SK-N-SH (cell line): ENCODE measurements at regions not wholly inside any gene's neighbourhood (a gene's known extent, or its start where the extent isn't known, plus 50 kb on each side); places are given as distances from the start of the nearest gene placed in this dataset.

Source experiments
- CTCF ChIP-seq: fragments of 200-600 bp; sonication (generic); IDR thresholded peaks from 2 replicates; pipeline ENCODE4 v1.6.1; 2017; ENCODE audit warnings: antibody characterized with exemption, mild to moderate bottlenecking, moderate library complexity
- PBX3 ChIP-seq: IDR thresholded peaks from 2 replicates; pipeline ENCODE4; 2012
- POLR2AphosphoS5 ChIP-seq: IDR thresholded peaks from 2 replicates; pipeline ENCODE4 v1.6.1; 2012; ENCODE audit warnings: low read depth, low read length
- RAD21 ChIP-seq: IDR thresholded peaks from 2 replicates; pipeline ENCODE4 v1.6.1; 2012; ENCODE audit warnings: mild to moderate bottlenecking, low read length
- REST ChIP-seq: IDR thresholded peaks from 2 replicates; pipeline ENCODE4 v1.6.1; 2012; ENCODE audit warnings: mild to moderate bottlenecking, low read depth, low read length, moderate library complexity
- RFX5 ChIP-seq: IDR thresholded peaks from 2 replicates; pipeline ENCODE4 v1.6.1; 2012; ENCODE audit warnings: mild to moderate bottlenecking, improper control_type of control experiment, low read length
- RXRA ChIP-seq: IDR thresholded peaks from 2 replicates; pipeline ENCODE4 v1.4.0; 2012; ENCODE audit warnings: low read depth, mild to moderate bottlenecking, borderline replicate concordance
- TCF12 ChIP-seq: IDR thresholded peaks from 2 replicates; pipeline ENCODE4 v1.4.0; 2012
- TEAD4 ChIP-seq: IDR thresholded peaks from 2 replicates; pipeline ENCODE4 v1.4.0; 2012; ENCODE audit warnings: mild to moderate bottlenecking, borderline replicate concordance; ENCODE audit not compliant: insufficient read depth

- no peak for TF ChIP-seq CTCF
- no peak for TF ChIP-seq POLR2AphosphoS5
- no peak for TF ChIP-seq REST
- TF ChIP-seq RXRA = no peak
- TF ChIP-seq TEAD4 = no peak
- TF ChIP-seq RFX5 = no peak
- TF ChIP-seq TCF12 = no peak
- no peak for TF ChIP-seq RAD21
- no peak for TF ChIP-seq PBX3
These were observed 68.5 kb upstream of the FSTL5 start for GRCh38 chr4:162232349-162232748.
